GM12878 (cell line): ENCODE measurements at regions not wholly inside any gene's neighbourhood (a gene's known extent, or its start where the extent isn't known, plus 50 kb on each side); places are given as distances from the start of the nearest gene placed in this dataset.

ENCODE experiments used
- CREM ChIP-seq: IDR thresholded peaks from 2 replicates; pipeline ENCODE4 v1.6.1; 2014; ENCODE audit warnings: antibody characterized with exemption, low read depth
- FOS ChIP-seq: IDR thresholded peaks from 3 replicates; pipeline ENCODE4 v1.6.1; 2011; ENCODE audit warnings: borderline replicate concordance; ENCODE audit not compliant: insufficient read length; ENCODE audit errors: extremely low read depth
- POLR2A ChIP-seq: IDR thresholded peaks from 2 replicates; pipeline ENCODE4 v1.6.1; 2011; ENCODE audit warnings: low read depth, mild to moderate bottlenecking, low read length
- SP1 ChIP-seq: IDR thresholded peaks from one replicate; pipeline ENCODE4 v1.6.1; 2011; ENCODE audit warnings: low read depth, low read length
- STAT1 ChIP-seq: fragments of 450-650 bp; conservative IDR thresholded peaks from 2 replicates; pipeline ENCODE4 v1.6.1; 2014; ENCODE audit warnings: antibody characterized with exemption, mild to moderate bottlenecking
- ZNF384 ChIP-seq: IDR thresholded peaks from 2 replicates; pipeline ENCODE4 v1.6.1; 2012; ENCODE audit warnings: low read depth, mild to moderate bottlenecking, low read length, improper control_type of control experiment, borderline replicate concordance
- ZZZ3 ChIP-seq: IDR thresholded peaks from 2 replicates; pipeline ENCODE4 v1.6.1; 2011; ENCODE audit warnings: low read depth; ENCODE audit not compliant: control insufficient read depth, insufficient read length
- TF ChIP-seq, protein P1 (sequence below), 3 experiments: IDR thresholded peaks in 2 of 3; conservative IDR thresholded peaks in 1 of 3; 2 replicates each; pipeline ENCODE4 v1.5.1; 2011; ENCODE audit warnings: low read depth in 3 of 3, low read length in 3 of 3, mild to moderate bottlenecking in 3 of 3, control low read depth in 2 of 3, moderate library complexity in 2 of 3, inconsistent platforms in 1 of 3, mixed read lengths in 1 of 3; ENCODE audit not compliant: control insufficient read depth in 2 of 3, insufficient read depth in 1 of 3; ENCODE audit errors: extremely low read depth in 1 of 3
- TF ChIP-seq, protein P2 (sequence below): IDR thresholded peaks from 2 replicates; pipeline ENCODE4 v1.6.1; 2012; ENCODE audit warnings: low read depth, low read length, improper control_type of control experiment

- TF ChIP-seq, protein P1, sequence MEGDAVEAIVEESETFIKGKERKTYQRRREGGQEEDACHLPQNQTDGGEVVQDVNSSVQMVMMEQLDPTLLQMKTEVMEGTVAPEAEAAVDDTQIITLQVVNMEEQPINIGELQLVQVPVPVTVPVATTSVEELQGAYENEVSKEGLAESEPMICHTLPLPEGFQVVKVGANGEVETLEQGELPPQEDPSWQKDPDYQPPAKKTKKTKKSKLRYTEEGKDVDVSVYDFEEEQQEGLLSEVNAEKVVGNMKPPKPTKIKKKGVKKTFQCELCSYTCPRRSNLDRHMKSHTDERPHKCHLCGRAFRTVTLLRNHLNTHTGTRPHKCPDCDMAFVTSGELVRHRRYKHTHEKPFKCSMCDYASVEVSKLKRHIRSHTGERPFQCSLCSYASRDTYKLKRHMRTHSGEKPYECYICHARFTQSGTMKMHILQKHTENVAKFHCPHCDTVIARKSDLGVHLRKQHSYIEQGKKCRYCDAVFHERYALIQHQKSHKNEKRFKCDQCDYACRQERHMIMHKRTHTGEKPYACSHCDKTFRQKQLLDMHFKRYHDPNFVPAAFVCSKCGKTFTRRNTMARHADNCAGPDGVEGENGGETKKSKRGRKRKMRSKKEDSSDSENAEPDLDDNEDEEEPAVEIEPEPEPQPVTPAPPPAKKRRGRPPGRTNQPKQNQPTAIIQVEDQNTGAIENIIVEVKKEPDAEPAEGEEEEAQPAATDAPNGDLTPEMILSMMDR (IDR thresholded peaks at IDR 0.05 in 2 of 3, conservative IDR thresholded peaks at IDR 0.05 in 1 of 3; ENCODE audit: control insufficient read depth in 2 of 3, extremely low read depth in 1 of 3, insufficient read depth in 1 of 3, low read depth in 3 of 3, low read length in 3 of 3) = no peak
- TF ChIP-seq FOS (no peak), POLR2A (no peak), CREM (no peak), STAT1 (no peak), ZNF384 (no peak), SP1 (no peak), ZZZ3 (no peak)
- TF ChIP-seq, protein P2, sequence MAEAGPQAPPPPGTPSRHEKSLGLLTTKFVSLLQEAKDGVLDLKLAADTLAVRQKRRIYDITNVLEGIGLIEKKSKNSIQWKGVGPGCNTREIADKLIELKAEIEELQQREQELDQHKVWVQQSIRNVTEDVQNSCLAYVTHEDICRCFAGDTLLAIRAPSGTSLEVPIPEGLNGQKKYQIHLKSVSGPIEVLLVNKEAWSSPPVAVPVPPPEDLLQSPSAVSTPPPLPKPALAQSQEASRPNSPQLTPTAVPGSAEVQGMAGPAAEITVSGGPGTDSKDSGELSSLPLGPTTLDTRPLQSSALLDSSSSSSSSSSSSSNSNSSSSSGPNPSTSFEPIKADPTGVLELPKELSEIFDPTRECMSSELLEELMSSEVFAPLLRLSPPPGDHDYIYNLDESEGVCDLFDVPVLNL = no peak
Measured at GRCh38 chr9:82052081-82052480, 63.5 kb downstream of the SPATA31D1 start.
